SK-N-SH treated with all-trans-retinoic acid at 6 μM for 48 hours (cell line): ENCODE measurements at regions not wholly inside any gene's neighbourhood (a gene's known extent, or its start where the extent isn't known, plus 50 kb on each side); places are given as distances from the start of the nearest gene placed in this dataset.
"Not testable (repeated sequence)": the region's sequence is repeated elsewhere in the genome, so short reads cannot be mapped to it uniquely, and the experiment has no call there.

Source experiments
- ATAC-seq: fragments of 200-7000 bp; cut with Tn5 transposase; 3 replicates; pipeline ENCODE4 v1.9.1; 2020; ENCODE audit warnings: mild to moderate bottlenecking, moderate library complexity
- ARNTL ChIP-seq: fragments of 450-650 bp; formaldehyde crosslinking; IDR thresholded peaks from 2 replicates; pipeline ENCODE4 v1.5.0; 2020; ENCODE audit warnings: low read depth, mild to moderate bottlenecking, moderate library complexity, borderline replicate concordance
- BACH2 ChIP-seq: fragments of 250-450 bp; sonication (Bioruptor Pico); IDR thresholded peaks from 2 replicates; pipeline ENCODE4 v1.9.0; 2021; ENCODE audit warnings: mild to moderate bottlenecking, borderline replicate concordance
- CSDC2 ChIP-seq: fragments of 250-450 bp; sonication (Bioruptor Pico); IDR thresholded peaks from 2 replicates; pipeline ENCODE4 v1.5.0; 2020; ENCODE audit warnings: mild to moderate bottlenecking, moderate library complexity
- CSRNP3 ChIP-seq: fragments of 250-450 bp; sonication (Bioruptor Pico); IDR thresholded peaks from 2 replicates; pipeline ENCODE4 v1.5.1; 2021; ENCODE audit warnings: mild to moderate bottlenecking, moderate library complexity
- GLIS3 ChIP-seq: fragments of 250-450 bp; sonication (Bioruptor Pico); IDR thresholded peaks from 2 replicates; pipeline ENCODE4 v1.5.0; 2020; ENCODE audit warnings: mild to moderate bottlenecking, moderate library complexity
- ISL1 ChIP-seq: fragments of 250-450 bp; sonication (Bioruptor Pico); IDR thresholded peaks from 2 replicates; pipeline ENCODE4 v2.1.2; 2022; ENCODE audit warnings: mild to moderate bottlenecking, moderate library complexity
- OSR1 ChIP-seq: fragments of 250-450 bp; sonication (Bioruptor Pico); IDR thresholded peaks from 2 replicates; pipeline ENCODE4 v1.8.0; 2022; ENCODE audit warnings: moderate library complexity, mild to moderate bottlenecking, inconsistent platforms
- PATZ1 ChIP-seq: fragments of 250-450 bp; sonication (Bioruptor Pico); IDR thresholded peaks from 2 replicates; pipeline ENCODE4 v1.8.0; 2020; ENCODE audit warnings: mild to moderate bottlenecking, moderate library complexity, borderline replicate concordance
- POU6F1 ChIP-seq: fragments of 250-450 bp; sonication (Bioruptor Pico); IDR thresholded peaks from 2 replicates; pipeline ENCODE4 v1.8.0; 2021; ENCODE audit warnings: low read depth, mild to moderate bottlenecking, moderate library complexity, borderline replicate concordance
- PPARA ChIP-seq: fragments of 250-450 bp; sonication (Bioruptor Pico); IDR thresholded peaks from 2 replicates; pipeline ENCODE4 v1.5.0; 2020; ENCODE audit warnings: mild to moderate bottlenecking, borderline replicate concordance
- RARB ChIP-seq: fragments of 250-450 bp; sonication (Bioruptor Pico); IDR thresholded peaks from 2 replicates; pipeline ENCODE4 v1.8.0; 2021; ENCODE audit warnings: mild to moderate bottlenecking, moderate library complexity
- SNAI2 ChIP-seq: fragments of 250-450 bp; sonication (Bioruptor Pico); IDR thresholded peaks from 2 replicates; pipeline ENCODE4 v1.5.0; 2020; ENCODE audit warnings: mild to moderate bottlenecking, moderate library complexity
- TCF4 ChIP-seq: fragments of 250-450 bp; sonication (Bioruptor Pico); IDR thresholded peaks from 2 replicates; pipeline ENCODE4 v1.8.0; 2021; ENCODE audit warnings: mild to moderate bottlenecking, moderate library complexity, borderline replicate concordance
- TOX ChIP-seq: fragments of 250-450 bp; sonication (Bioruptor Pico); IDR thresholded peaks from 2 replicates; pipeline ENCODE4 v1.8.0; 2021; ENCODE audit warnings: mild to moderate bottlenecking, moderate library complexity, borderline replicate concordance
- TSHZ2 ChIP-seq: fragments of 250-450 bp; sonication (Bioruptor Pico); IDR thresholded peaks from 2 replicates; pipeline ENCODE4 v1.5.0; 2020; ENCODE audit warnings: mild to moderate bottlenecking, moderate library complexity
- ZFP3 ChIP-seq: fragments of 250-450 bp; sonication (Bioruptor Pico); IDR thresholded peaks from 2 replicates; pipeline ENCODE4 v1.5.0; 2020; ENCODE audit warnings: mild to moderate bottlenecking, moderate library complexity
- ZFP30 ChIP-seq: fragments of 450-650 bp; formaldehyde crosslinking; IDR thresholded peaks from 2 replicates; pipeline ENCODE4 v1.5.0; 2022; ENCODE audit warnings: mild to moderate bottlenecking, moderate library complexity
- ZNF565 ChIP-seq: fragments of 450-650 bp; formaldehyde crosslinking; conservative IDR thresholded peaks from 2 replicates; pipeline ENCODE4 v1.5.0; 2020; ENCODE audit warnings: low read depth, mild to moderate bottlenecking, moderate library complexity
- ZNF70 ChIP-seq: fragments of 450-650 bp; formaldehyde crosslinking; IDR thresholded peaks from 2 replicates; pipeline ENCODE4 v1.5.0; 2020; ENCODE audit warnings: mild to moderate bottlenecking, moderate library complexity
- ZNF8 ChIP-seq: fragments of 450-650 bp; formaldehyde crosslinking; IDR thresholded peaks from 2 replicates; pipeline ENCODE4 v1.5.0; 2020; ENCODE audit warnings: mild to moderate bottlenecking, moderate library complexity

GRCh38 chr7:66459783-66460413 lies 168.8 kb upstream of the KCTD7 start:
- not testable (repeated sequence) for ATAC-seq

- no peak for TF ChIP-seq ZFP30 (CRISPR knock-in tag)
- no peak for TF ChIP-seq ZNF70
- TF ChIP-seq GLIS3 (CRISPR knock-in tag), result no peak
- TF ChIP-seq POU6F1 (CRISPR knock-in tag), result no peak
- TF ChIP-seq CSDC2 (CRISPR knock-in tag), result no peak
- no peak for TF ChIP-seq PPARA (CRISPR knock-in tag)
- no peak for TF ChIP-seq RARB
- no peak for TF ChIP-seq ARNTL (CRISPR knock-in tag)
- TF ChIP-seq PATZ1, result no peak
- no peak for TF ChIP-seq ZNF565 (CRISPR knock-in tag)
- no peak for ATAC-seq
Observed at GRCh38 chr7:66460921-66461361, 167.7 kb upstream of the KCTD7 start.

GRCh38 chr7:66461397-66461796 lies 167.3 kb upstream of the KCTD7 start:
- peak; percentile 97 for TF ChIP-seq ZNF8 (CRISPR knock-in tag)
- not testable (repeated sequence) for ATAC-seq

- ATAC-seq, result not testable (repeated sequence)
Observed at GRCh38 chr7:66462831-66463230, 165.8 kb upstream of the KCTD7 start.

- no peak for ATAC-seq
- TF ChIP-seq ZFP30 (CRISPR knock-in tag) (no peak), GLIS3 (CRISPR knock-in tag) (no peak), CSDC2 (CRISPR knock-in tag) (no peak), CSRNP3 (no peak), RARB (no peak), PATZ1 (no peak), ISL1 (CRISPR knock-in tag) (no peak), ZFP3 (CRISPR knock-in tag) (no peak), SNAI2 (CRISPR knock-in tag) (no peak), TCF4 (CRISPR knock-in tag) (no peak), OSR1 (no peak), TOX (no peak), BACH2 (no peak), TSHZ2 (CRISPR knock-in tag) (no peak)
Observed at GRCh38 chr7:66464059-66464458, 164.6 kb upstream of the KCTD7 start.
